ENCODE measurements at regions not wholly inside any gene's neighbourhood (a gene's known extent, or its start where the extent isn't known, plus 50 kb on each side); places are given as distances from the start of the nearest gene placed in this dataset.

GRCh38 chr10:33889371-33889770 is 554.9 kb upstream of the NRP1 start:
- Histone ChIP-seq H3K27ac (no peak overlapping the region), H3K9me3 (no peaks in the 10 kb centered on the region), H3K27me3 (no peaks in the 10 kb centered on the region), H3K36me3 (no peaks in the 10 kb centered on the region), H3K4me1 (no peaks in the 10 kb centered on the region), H3K4me3 (no peak overlapping the region)
- WGBS, 2 donors, result 43 to 67% methylated on average over 2 of the region's 2 CpGs
- TF ChIP-seq POLR2AphosphoS5 (IDR thresholded peaks at IDR 0.05) (no peak), EP300 (IDR thresholded peaks at IDR 0.05) (no peak), POLR2A (IDR thresholded peaks at IDR 0.05) (no peak), CTCF (IDR thresholded peaks at IDR 0.05) (no peak)
- intact Hi-C loops (cut with DNase I), result no loop called here
- DNase-seq, result no peak

DNA sequence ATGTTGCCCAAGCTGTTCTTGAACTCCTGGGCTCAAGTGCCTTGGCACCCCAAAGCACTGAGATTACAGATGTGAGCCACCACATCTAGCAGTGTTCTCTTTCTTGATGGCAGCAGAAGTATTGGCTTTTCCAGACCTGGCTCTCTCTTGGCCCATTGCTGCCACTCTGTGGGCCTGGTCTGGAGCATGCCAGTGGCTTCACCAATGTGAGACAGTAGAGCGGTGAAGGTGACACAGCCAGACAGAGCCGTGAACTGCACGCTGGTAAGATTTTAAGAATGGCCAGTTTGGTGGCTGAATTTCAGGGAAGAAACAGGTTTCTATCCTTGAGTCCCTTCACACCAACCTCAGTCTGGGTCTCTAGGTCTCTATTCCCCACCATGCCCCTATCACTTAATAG is 552.7 kb upstream of the NRP1 start:
- no peaks in the 10 kb centered on the region for H3K4me1 ChIP-seq
- H3K4me3 ChIP-seq, result no peak overlapping the region
- H3K9me3 ChIP-seq, result no peaks in the 10 kb centered on the region
- TF ChIP-seq EP300 (IDR thresholded peaks at IDR 0.05) (no peak), CTCF (IDR thresholded peaks at IDR 0.05) (no peak), POLR2AphosphoS5 (IDR thresholded peaks at IDR 0.05) (no peak), POLR2A (IDR thresholded peaks at IDR 0.05) (no peak)
- H3K36me3 ChIP-seq, result no peaks in the 10 kb centered on the region
- H3K27ac ChIP-seq, result no peak overlapping the region
- no peak for DNase-seq
- 99% methylated on average over 3 of the region's 3 CpGs for WGBS, 2 donors
- no peaks in the 10 kb centered on the region for H3K27me3 ChIP-seq
- intact Hi-C loops (cut with DNase I), result no loop called here

- Histone ChIP-seq H3K36me3 (no peaks in the 10 kb centered on the region), H3K27ac (no peak overlapping the region), H3K9me3 (no peaks in the 10 kb centered on the region), H3K4me3 (no peak overlapping the region), H3K27me3 (no peaks in the 10 kb centered on the region), H3K4me1 (no peaks in the 10 kb centered on the region)
- TF ChIP-seq CTCF (IDR thresholded peaks at IDR 0.05) (no peak), POLR2A (IDR thresholded peaks at IDR 0.05) (no peak), EP300 (IDR thresholded peaks at IDR 0.05) (no peak), POLR2AphosphoS5 (IDR thresholded peaks at IDR 0.05) (no peak)
- 67 to 92% methylated on average over 2 of the region's 2 CpGs for WGBS, 2 donors
- DNase-seq, result no peak
- intact Hi-C loops (cut with DNase I), result no loop called here
Observed at GRCh38 chr10:33886299-33886698, 551.8 kb upstream of the NRP1 start.

- Histone ChIP-seq H3K9me3 (no peaks in the 10 kb centered on the region), H3K4me3 (no peak overlapping the region), H3K36me3 (no peaks in the 10 kb centered on the region), H3K27ac (no peak overlapping the region), H3K27me3 (no peaks in the 10 kb centered on the region), H3K4me1 (no peaks in the 10 kb centered on the region)
- intact Hi-C loops (cut with DNase I), result no loop called here
- no peak for TF ChIP-seq EP300 (IDR thresholded peaks at IDR 0.05)
- no peak for TF ChIP-seq POLR2AphosphoS5 (IDR thresholded peaks at IDR 0.05)
- TF ChIP-seq POLR2A (IDR thresholded peaks at IDR 0.05), result no peak
- no peak for TF ChIP-seq CTCF (IDR thresholded peaks at IDR 0.05)
- WGBS, 2 donors, result 62 to 86% methylated on average over 2 of the region's 2 CpGs
- no peak for DNase-seq
Observed at GRCh38 chr10:33884604-33885003, 550.1 kb upstream of the NRP1 start.

DNA sequence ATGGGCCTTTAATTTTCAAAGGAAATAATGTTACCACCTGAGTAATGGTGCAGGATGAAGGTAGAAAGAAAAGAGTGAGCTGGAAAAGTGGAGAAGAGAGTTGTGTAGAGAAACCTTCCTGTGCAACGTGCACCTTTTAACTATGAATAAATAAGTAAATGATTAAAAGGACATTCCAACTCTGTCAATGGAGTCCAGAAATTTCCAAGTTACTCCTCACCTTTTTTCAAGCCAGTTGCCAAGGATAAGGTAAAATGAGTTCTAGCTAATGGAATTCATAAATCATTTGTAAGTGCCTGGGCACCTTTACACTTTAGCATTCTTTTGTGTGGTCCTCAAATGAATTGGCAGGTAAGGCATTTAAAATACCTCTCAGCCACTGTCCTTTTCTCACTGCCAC is 549.4 kb upstream of the NRP1 start:
- Histone ChIP-seq H3K4me3 (no peak overlapping the region), H3K9me3 (peaks cover 0 to 2% (median 0%) of the 10 kb centered on the region in 4 donors), H3K4me1 (no peaks in the 10 kb centered on the region), H3K36me3 (no peaks in the 10 kb centered on the region), H3K27ac (no peak overlapping the region), H3K27me3 (no peaks in the 10 kb centered on the region)
- TF ChIP-seq POLR2AphosphoS5 (IDR thresholded peaks at IDR 0.05), result no peak
- TF ChIP-seq POLR2A (IDR thresholded peaks at IDR 0.05), result no peak
- no peak for TF ChIP-seq CTCF (IDR thresholded peaks at IDR 0.05)
- intact Hi-C loops (cut with DNase I), result no loop called here
- DNase-seq, result no peak
- 55 to 77% methylated on average over 1 of the region's 1 CpG for WGBS, 2 donors

Data from sigmoid colon (tissue), 6 donors.